PC-3 (cell line): ENCODE measurements at regions not wholly inside any gene's neighbourhood (a gene's known extent, or its start where the extent isn't known, plus 50 kb on each side); places are given as distances from the start of the nearest gene placed in this dataset.

Experiments
- ATAC-seq: fragments of 200-7000 bp; cut with Tn5 transposase; 2 replicates; pipeline ENCODE4 v1.9.1; 2020; ENCODE audit warnings: mild to moderate bottlenecking, moderate library complexity
- BruUV-seq: library from RNA; stranded (reverse); fragments of 400-500 nt; replicated peaks from 2 replicates; lab custom pipeline; 2021; lab: Mats Ljungman, UMichigan
- CTCF ChIA-PET: fragments of 300-600 bp; sonication (Branson Sonifier 250); formaldehyde crosslinking; loops from one replicate; lab custom pipeline; 2022; ENCODE audit warnings: antibody characterized with exemption; lab: Charles Lee
- POLR2A ChIA-PET: fragments of 300-600 bp; sonication (Branson Sonifier 250); formaldehyde crosslinking; loops from one replicate; lab custom pipeline; 2022; ENCODE audit warnings: antibody characterized with exemption; ENCODE audit not compliant: unreplicated experiment; lab: Charles Lee
- DNase-seq: peaks from one replicate; pipeline ENCODE4 v3.0.0-alpha.2; 2015
- H2AFZ ChIP-seq: fragments of 300-600 bp; sonication (generic); 2 replicates; pipeline ENCODE4 v1.6.0; 2016; ENCODE audit warnings: antibody characterized with exemption, low read length
- H3F3A ChIP-seq: fragments of 300-600 bp; sonication (generic); one replicate; pipeline ENCODE4 v1.6.0; 2017; ENCODE audit warnings: antibody characterized with exemption, low read length, control low read depth, mild to moderate bottlenecking; ENCODE audit not compliant: unreplicated experiment
- H3K27ac ChIP-seq: fragments of 300-600 bp; sonication (generic); 2 replicates; pipeline ENCODE4 v1.5.1; 2016; ENCODE audit warnings: mild to moderate bottlenecking, low read length
- H3K27me3 ChIP-seq: fragments of 300-600 bp; sonication (generic); 2 replicates; pipeline ENCODE4 v1.6.1; 2016; ENCODE audit warnings: low read length, mixed read lengths
- H3K36me3 ChIP-seq: fragments of 300-600 bp; sonication (generic); 2 replicates; pipeline ENCODE4 v1.6.1; 2016; ENCODE audit warnings: low read depth, mixed run types, low read length, mixed read lengths
- H3K4me1 ChIP-seq: fragments of 300-600 bp; sonication (generic); 2 replicates; pipeline ENCODE4 v1.5.1; 2016; ENCODE audit warnings: low read length; ENCODE audit not compliant: insufficient read depth
- H3K4me2 ChIP-seq: fragments of 300-600 bp; sonication (generic); 2 replicates; pipeline ENCODE4 v1.6.0; 2016; ENCODE audit warnings: low read length
- H3K4me3 ChIP-seq: fragments of 300-600 bp; sonication (generic); 2 replicates; pipeline ENCODE4 v1.5.1; 2016; ENCODE audit warnings: mild to moderate bottlenecking, low read length, mixed read lengths
- H3K79me2 ChIP-seq: fragments of 300-600 bp; sonication (generic); 2 replicates; pipeline ENCODE4 v1.6.1; 2017; ENCODE audit warnings: low read length, mixed read lengths
- H3K9ac ChIP-seq: fragments of 300-600 bp; sonication (generic); 2 replicates; pipeline ENCODE4 v1.6.0; 2016; ENCODE audit warnings: mild to moderate bottlenecking, low read length
- H3K9me2 ChIP-seq: fragments of 300-600 bp; sonication (generic); replicated peaks from 2 replicates; pipeline ENCODE4 v1.6.1; 2016; ENCODE audit warnings: mixed run types, low read length, mixed read lengths
- H3K9me3 ChIP-seq: fragments of 300-600 bp; sonication (generic); 2 replicates; pipeline ENCODE4 v1.6.1; 2016; ENCODE audit warnings: low read length, mixed read lengths
- H4K20me1 ChIP-seq: fragments of 300-600 bp; sonication (generic); 2 replicates; pipeline ENCODE4 v1.6.1; 2016; ENCODE audit warnings: low read length, mixed read lengths
- CTCF ChIP-seq: fragments of 300-600 bp; sonication (generic); conservative IDR thresholded peaks from 2 replicates; pipeline ENCODE4 v1.5.1; 2017; ENCODE audit warnings: antibody characterized with exemption, low read depth, mild to moderate bottlenecking, low read length
- EZH2 ChIP-seq: fragments of 300-600 bp; sonication (generic); IDR thresholded peaks from one replicate; pipeline ENCODE4 v1.6.1; 2017; ENCODE audit warnings: antibody characterized with exemption, mild to moderate bottlenecking, low read length; ENCODE audit not compliant: unreplicated experiment
- EZH2phosphoT487 ChIP-seq: fragments of 300-600 bp; sonication (generic); IDR thresholded peaks from 2 replicates; pipeline ENCODE4 v1.6.1; 2018; ENCODE audit warnings: mild to moderate bottlenecking, antibody characterized with exemption, low read length, borderline replicate concordance
- intact Hi-C: fragments of 100-400 bp; cut with micrococcal nuclease; formaldehyde crosslinking; loops from 2 replicates; pipeline ENCODE4 v1.9.0; 2023

DNA sequence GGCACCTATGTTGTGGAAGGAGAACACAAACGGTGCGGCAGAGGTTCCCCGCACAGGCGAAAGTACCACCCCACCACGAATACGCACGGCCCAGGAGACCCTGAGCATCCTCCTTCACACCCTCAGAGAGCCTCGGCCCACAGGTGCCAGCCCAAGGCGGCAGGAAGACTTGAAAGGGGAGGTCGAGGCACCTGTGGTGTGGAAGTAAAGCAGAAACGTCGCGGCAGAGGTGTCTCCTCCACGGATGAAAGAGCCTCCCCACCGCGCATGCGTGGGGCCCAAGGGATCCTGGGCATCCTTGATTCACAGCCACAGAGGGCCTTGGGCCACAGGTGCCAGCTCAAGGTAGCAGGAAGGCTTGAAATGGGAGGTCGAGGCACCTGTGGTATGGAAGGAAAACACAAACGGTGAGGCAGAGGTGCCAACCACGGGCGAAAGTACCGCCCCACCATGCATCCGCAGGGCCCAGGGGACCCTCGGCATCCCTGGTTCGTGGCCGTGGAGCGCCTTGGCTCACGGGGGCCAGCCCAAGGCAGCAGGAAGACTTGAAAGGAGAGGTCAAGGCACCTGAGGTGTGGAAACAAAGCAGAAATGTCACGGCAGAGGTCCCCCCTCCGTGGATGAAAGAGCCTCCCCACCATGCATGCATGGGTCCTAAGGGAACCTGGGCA is 380.1 kb downstream of the ALG10 start:
- no peak overlapping the region for H3K4me2 ChIP-seq
- no TSS peak for BruUV-seq
- H3K9me3 ChIP-seq, result no peaks in the 10 kb centered on the region
- ChIA-PET POLR2A (no interaction called here), CTCF (no interaction called here)
- H3K36me3 ChIP-seq, result no peaks in the 10 kb centered on the region
- no peak for TF ChIP-seq EZH2phosphoT487
- TF ChIP-seq CTCF, result no peak
- no peak for TF ChIP-seq EZH2
- no peaks in the 10 kb centered on the region for H3K4me1 ChIP-seq
- no peak overlapping the region for H2AFZ ChIP-seq
- no peaks in the 10 kb centered on the region for H4K20me1 ChIP-seq
- no peak overlapping the region for H3K4me3 ChIP-seq
- no peak overlapping the region for H3K27ac ChIP-seq
- intact Hi-C loops, result no loop called here
- H3K79me2 ChIP-seq, result no peaks in the 10 kb centered on the region
- no peaks in the 10 kb centered on the region for H3F3A ChIP-seq
- H3K27me3 ChIP-seq, result peaks cover 33% of the 10 kb centered on the region
- DNase-seq (no peak), ATAC-seq (no peak)
- no peaks in the 10 kb centered on the region for H3K9me2 ChIP-seq
- no peak overlapping the region for H3K9ac ChIP-seq

DNA sequence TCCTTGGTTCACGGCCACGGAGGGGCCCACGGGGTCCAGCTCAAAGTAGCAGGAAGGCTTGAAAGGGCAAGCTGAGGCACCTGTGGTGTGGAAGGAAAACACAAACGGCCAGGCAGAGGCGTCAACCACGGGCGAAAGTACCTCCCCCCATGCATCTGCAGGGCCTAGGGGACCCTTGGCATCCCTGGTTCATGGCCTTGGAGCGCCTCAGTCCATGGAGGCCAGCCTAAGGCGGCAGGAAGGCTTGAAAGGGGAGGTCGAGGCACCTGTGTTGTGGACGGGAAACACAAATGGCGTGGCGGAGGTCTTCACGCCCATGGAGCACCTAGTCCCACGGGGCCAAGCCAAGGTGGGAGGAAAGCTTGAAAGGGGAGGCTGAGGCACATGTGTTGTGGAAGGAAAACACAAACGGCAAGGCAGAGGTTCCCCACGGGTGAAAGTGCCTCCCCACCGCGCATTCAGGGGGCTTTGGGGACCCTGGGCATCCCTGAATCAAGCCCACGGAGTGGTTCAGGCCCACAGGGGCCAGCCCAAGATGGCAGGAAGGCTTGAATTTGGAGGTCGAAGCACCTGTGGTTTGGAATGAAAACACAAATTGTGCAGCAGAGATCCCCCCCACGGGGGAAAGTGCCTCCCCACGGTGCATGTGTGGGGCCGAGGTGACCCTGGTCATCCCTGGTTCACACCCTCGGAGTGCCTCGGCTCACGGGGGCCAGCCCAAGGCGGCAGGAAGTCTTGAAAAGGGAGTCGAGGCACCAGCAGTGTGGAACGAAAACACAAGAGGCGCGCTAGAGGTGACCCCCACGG is 380.8 kb downstream of the ALG10 start:
- POLR2A ChIA-PET, result no interaction called here
- H3K79me2 ChIP-seq, result no peaks in the 10 kb centered on the region

More for the DNA sequence above, 380.8 kb downstream of the ALG10 start:
- Histone ChIP-seq H3F3A (no peaks in the 10 kb centered on the region), H3K9me3 (peaks cover 7% of the 10 kb centered on the region; the same call in 1 of the 2 replicates), H3K4me3 (no peak overlapping the region), H3K36me3 (no peaks in the 10 kb centered on the region), H3K9ac (no peak overlapping the region), H3K27ac (no peak overlapping the region), H3K4me1 (no peaks in the 10 kb centered on the region), H3K4me2 (no peak overlapping the region), H4K20me1 (no peaks in the 10 kb centered on the region), H3K27me3 (peaks cover 26% of the 10 kb centered on the region), H2AFZ (no peak overlapping the region), H3K9me2 (no peaks in the 10 kb centered on the region)
- intact Hi-C loops, result no loop called here
- TF ChIP-seq EZH2phosphoT487 (no peak), EZH2 (no peak), CTCF (no peak)
- no peak for ATAC-seq
- CTCF ChIA-PET, result no interaction called here
- DNase-seq, result no peak
- no TSS peak for BruUV-seq
